ENCODE measurements at regions not wholly inside any gene's neighbourhood (a gene's known extent, or its start where the extent isn't known, plus 50 kb on each side); places are given as distances from the start of the nearest gene placed in this dataset.

DNA sequence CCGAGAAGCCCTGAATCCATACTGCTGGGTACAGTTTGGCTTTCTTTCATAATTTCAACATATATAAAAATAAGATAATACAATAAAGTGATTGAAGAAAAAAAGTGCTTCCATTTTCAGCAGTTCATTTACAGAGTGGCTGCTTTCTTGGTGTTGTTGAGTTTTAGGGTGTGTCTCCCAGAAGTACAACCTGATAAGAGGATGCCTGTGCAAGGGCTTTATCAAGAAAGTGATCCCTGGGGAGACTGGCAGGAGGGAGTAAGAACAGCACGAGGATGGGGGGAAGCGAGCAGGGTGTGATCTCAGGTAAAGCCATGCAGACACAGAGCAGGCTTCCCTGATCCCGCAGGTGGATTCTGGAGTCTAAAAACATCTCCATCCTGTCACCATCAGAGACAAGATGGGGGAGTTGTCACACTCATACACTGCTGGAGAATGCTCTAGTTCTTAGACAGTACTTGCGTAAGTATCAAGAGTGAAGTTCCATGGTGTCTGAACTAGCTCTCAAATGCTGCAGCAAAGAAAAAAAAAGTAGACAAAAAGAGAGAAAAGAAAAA, 395.9 kb downstream of the CDH26 start:
- no peak for DNase-seq (ENCODE audit: low read depth, low spot score)
- no CpG with 5 or more reads among the region's 5 CpGs for WGBS (ENCODE audit: insufficient coverage, insufficient read length)
- no peaks in the 10 kb centered on the region for H3K36me3 ChIP-seq (ENCODE audit: control insufficient read depth, insufficient read depth, low read length)
- no peak overlapping the region for H3K27ac ChIP-seq (ENCODE audit: low read length)
- no peaks in the 10 kb centered on the region for H3K27me3 ChIP-seq (ENCODE audit: control insufficient read depth, insufficient read depth, low read length)
- H3K4me1 ChIP-seq (ENCODE audit: control insufficient read depth, insufficient read depth, low read length), result no peaks in the 10 kb centered on the region
- no peak overlapping the region for H3K4me3 ChIP-seq (ENCODE audit: low read length)
- no peaks in the 10 kb centered on the region for H3K9me3 ChIP-seq (ENCODE audit: control insufficient read depth, insufficient read depth, low read length)

DNA sequence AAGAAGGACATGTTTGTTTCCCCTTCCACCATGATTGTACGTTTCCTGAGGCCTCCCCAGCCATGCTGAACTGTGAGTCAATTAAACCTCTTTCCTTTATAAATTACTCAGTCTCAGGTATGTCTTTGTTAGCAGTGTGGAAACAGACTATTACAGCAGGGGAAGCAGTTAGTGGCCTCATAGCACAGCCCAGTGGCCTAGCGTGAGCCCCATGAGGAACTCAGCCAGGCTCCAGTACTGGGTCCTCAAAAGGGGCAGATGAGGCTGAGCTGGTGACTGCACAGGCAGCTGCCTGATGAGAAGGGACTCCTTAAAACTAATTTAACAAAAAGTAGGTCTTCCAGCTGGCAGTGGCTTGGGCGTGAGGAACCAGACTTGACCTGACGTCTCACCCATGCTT, 399.9 kb downstream of the CDH26 start:
- Histone ChIP-seq H3K4me1 (ENCODE audit: control insufficient read depth, insufficient read depth, low read length) (no peaks in the 10 kb centered on the region), H3K27ac (ENCODE audit: low read length) (no peak overlapping the region), H3K36me3 (ENCODE audit: control insufficient read depth, insufficient read depth, low read length) (no peaks in the 10 kb centered on the region), H3K27me3 (ENCODE audit: control insufficient read depth, insufficient read depth, low read length) (0 out of 2 replicates have a peak, but pooled peaks cover 1% of the 10 kb centered on the region), H3K9me3 (ENCODE audit: control insufficient read depth, insufficient read depth, low read length) (no peaks in the 10 kb centered on the region), H3K4me3 (ENCODE audit: low read length) (no peak overlapping the region)
- DNase-seq (ENCODE audit: low read depth, low spot score), result no peak
- no CpG with 5 or more reads among the region's 4 CpGs for WGBS (ENCODE audit: insufficient coverage, insufficient read length)

DNA sequence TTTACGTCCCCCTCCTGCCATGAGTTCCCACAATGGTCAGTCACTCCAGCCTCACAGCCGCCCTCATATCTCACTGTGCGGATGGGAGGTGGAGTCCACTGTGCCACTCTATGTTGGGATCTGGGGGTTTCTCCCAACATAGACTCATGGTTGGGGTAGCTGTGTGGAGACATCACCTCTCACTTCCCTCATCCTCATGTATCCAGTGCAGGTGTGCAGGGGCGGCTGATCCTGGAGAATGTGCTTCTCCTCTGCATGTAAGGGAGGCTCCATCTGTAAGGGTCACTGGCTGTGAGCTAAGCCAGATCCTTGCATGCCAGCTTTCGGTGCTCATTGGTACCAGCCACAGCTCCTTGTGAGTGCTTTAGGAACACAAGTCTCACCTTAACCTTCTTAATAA, 400.8 kb downstream of the CDH26 start:
- Histone ChIP-seq H3K27me3 (ENCODE audit: control insufficient read depth, insufficient read depth, low read length) (0 out of 2 replicates have a peak, but pooled peaks cover 1% of the 10 kb centered on the region), H3K9me3 (ENCODE audit: control insufficient read depth, insufficient read depth, low read length) (no peaks in the 10 kb centered on the region), H3K36me3 (ENCODE audit: control insufficient read depth, insufficient read depth, low read length) (no peaks in the 10 kb centered on the region), H3K4me3 (ENCODE audit: low read length) (no peak overlapping the region), H3K27ac (ENCODE audit: low read length) (no peak overlapping the region), H3K4me1 (ENCODE audit: control insufficient read depth, insufficient read depth, low read length) (no peaks in the 10 kb centered on the region)
- DNase-seq (ENCODE audit: low read depth, low spot score), result no peak
- no CpG with 5 or more reads among the region's 5 CpGs for WGBS (ENCODE audit: insufficient coverage, insufficient read length)

- H3K4me1 ChIP-seq (ENCODE audit: control insufficient read depth, insufficient read depth, low read length), result no peaks in the 10 kb centered on the region
- 0 out of 2 replicates have a peak, but pooled peaks cover 1% of the 10 kb centered on the region for H3K27me3 ChIP-seq (ENCODE audit: control insufficient read depth, insufficient read depth, low read length)
- DNase-seq (ENCODE audit: low read depth, low spot score), result no peak
- WGBS (ENCODE audit: insufficient coverage, insufficient read length), result no CpG with 5 or more reads among the region's 10 CpGs
- H3K9me3 ChIP-seq (ENCODE audit: control insufficient read depth, insufficient read depth, low read length), result no peaks in the 10 kb centered on the region
- H3K36me3 ChIP-seq (ENCODE audit: control insufficient read depth, insufficient read depth, low read length), result no peaks in the 10 kb centered on the region
- no peak overlapping the region for H3K27ac ChIP-seq (ENCODE audit: low read length)
- no peak overlapping the region for H3K4me3 ChIP-seq (ENCODE audit: low read length)
Observed at GRCh38 chr20:60361761-60362395, 403.7 kb downstream of the CDH26 start.

GRCh38 chr20:60362531-60362930, 404.3 kb downstream of the CDH26 start:
- Histone ChIP-seq H3K36me3 (ENCODE audit: control insufficient read depth, insufficient read depth, low read length) (no peaks in the 10 kb centered on the region), H3K9me3 (ENCODE audit: control insufficient read depth, insufficient read depth, low read length) (no peaks in the 10 kb centered on the region), H3K4me3 (ENCODE audit: low read length) (no peak overlapping the region), H3K27ac (ENCODE audit: low read length) (no peak overlapping the region), H3K4me1 (ENCODE audit: control insufficient read depth, insufficient read depth, low read length) (no peaks in the 10 kb centered on the region), H3K27me3 (ENCODE audit: control insufficient read depth, insufficient read depth, low read length) (0 out of 2 replicates have a peak, but pooled peaks cover 1% of the 10 kb centered on the region)
- no CpG with 5 or more reads among the region's 5 CpGs for WGBS (ENCODE audit: insufficient coverage, insufficient read length)
- no peak for DNase-seq (ENCODE audit: low read depth, low spot score)

DNA sequence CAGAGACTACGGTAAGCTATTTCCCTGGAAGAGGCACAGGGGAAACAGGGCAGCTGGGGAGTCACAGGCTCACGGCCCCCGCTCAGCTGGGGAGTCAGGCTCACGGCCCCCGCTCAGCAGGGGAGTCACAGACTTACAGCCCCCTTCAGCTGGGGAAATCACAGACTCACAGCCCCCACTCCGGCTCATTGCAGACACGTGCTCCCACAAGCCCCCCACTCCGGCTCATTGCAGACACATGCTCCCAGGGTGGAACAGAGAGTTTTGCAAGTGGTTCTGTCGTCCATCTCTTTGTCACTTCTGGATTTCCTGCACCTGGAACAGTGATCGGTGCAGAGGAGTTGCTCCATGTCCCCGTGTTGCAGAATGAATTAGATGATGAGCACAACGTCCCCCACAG, 405.5 kb downstream of the CDH26 start:
- Histone ChIP-seq H3K9me3 (ENCODE audit: control insufficient read depth, insufficient read depth, low read length) (no peaks in the 10 kb centered on the region), H3K36me3 (ENCODE audit: control insufficient read depth, insufficient read depth, low read length) (no peaks in the 10 kb centered on the region), H3K4me1 (ENCODE audit: control insufficient read depth, insufficient read depth, low read length) (no peaks in the 10 kb centered on the region), H3K27ac (ENCODE audit: low read length) (no peak overlapping the region), H3K27me3 (ENCODE audit: control insufficient read depth, insufficient read depth, low read length) (0 out of 2 replicates have a peak, but pooled peaks cover 1% of the 10 kb centered on the region), H3K4me3 (ENCODE audit: low read length) (no peak overlapping the region)
- DNase-seq (ENCODE audit: low read depth, low spot score), result no peak
- WGBS (ENCODE audit: insufficient coverage, insufficient read length), result no CpG with 5 or more reads among the region's 12 CpGs

DNA sequence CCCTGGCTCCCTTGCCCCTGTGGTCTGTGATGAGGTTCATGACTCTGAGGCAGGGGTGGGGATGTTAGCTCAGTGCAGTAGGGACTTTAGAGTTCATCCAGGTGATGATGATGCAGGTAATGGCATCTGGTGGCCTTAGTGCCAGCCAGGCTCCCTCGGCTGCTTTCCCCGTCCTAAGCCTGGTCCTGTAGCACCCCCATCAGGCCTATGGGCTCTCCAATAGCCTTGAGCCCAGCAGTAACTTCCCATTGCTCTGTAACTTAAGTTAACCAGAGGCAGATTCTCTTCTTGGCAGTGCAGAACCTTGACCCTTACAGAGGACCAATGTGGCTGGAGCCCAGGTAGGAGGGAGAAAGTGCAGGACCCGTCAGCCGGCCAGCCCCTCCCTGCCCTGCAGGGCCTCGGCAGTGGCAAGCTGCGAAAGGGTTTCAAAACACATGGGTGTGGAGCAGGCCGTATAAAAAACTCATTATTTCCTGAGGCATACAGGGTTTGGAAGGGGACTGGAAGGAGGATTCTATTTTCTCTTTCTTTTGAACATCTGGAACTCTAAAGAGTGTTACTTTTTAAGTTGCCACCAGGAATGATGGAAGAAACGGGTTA, 406.9 kb downstream of the CDH26 start:
- Histone ChIP-seq H3K27me3 (ENCODE audit: control insufficient read depth, insufficient read depth, low read length) (0 out of 2 replicates have a peak, but pooled peaks cover 1% of the 10 kb centered on the region), H3K9me3 (ENCODE audit: control insufficient read depth, insufficient read depth, low read length) (no peaks in the 10 kb centered on the region), H3K4me1 (ENCODE audit: control insufficient read depth, insufficient read depth, low read length) (no peaks in the 10 kb centered on the region), H3K4me3 (ENCODE audit: low read length) (no peak overlapping the region), H3K36me3 (ENCODE audit: control insufficient read depth, insufficient read depth, low read length) (no peaks in the 10 kb centered on the region), H3K27ac (ENCODE audit: low read length) (no peak overlapping the region)
- no peak for DNase-seq (ENCODE audit: low read depth, low spot score)
- whole genome bisulfite sequencing (ENCODE audit: insufficient coverage, insufficient read length), result no CpG with 5 or more reads among the region's 8 CpGs

GRCh38 chr20:60365882-60366281, 407.7 kb downstream of the CDH26 start:
- no peak overlapping the region for H3K4me3 ChIP-seq (ENCODE audit: low read length)
- H3K36me3 ChIP-seq (ENCODE audit: control insufficient read depth, insufficient read depth, low read length), result no peaks in the 10 kb centered on the region
- H3K9me3 ChIP-seq (ENCODE audit: control insufficient read depth, insufficient read depth, low read length), result no peaks in the 10 kb centered on the region
- no peak for DNase-seq (ENCODE audit: low read depth, low spot score)
- no peaks in the 10 kb centered on the region for H3K27me3 ChIP-seq (ENCODE audit: control insufficient read depth, insufficient read depth, low read length)
- WGBS (ENCODE audit: insufficient coverage, insufficient read length), result no CpG with 5 or more reads among the region's 7 CpGs
- H3K27ac ChIP-seq (ENCODE audit: low read length), result no peak overlapping the region
- no peaks in the 10 kb centered on the region for H3K4me1 ChIP-seq (ENCODE audit: control insufficient read depth, insufficient read depth, low read length)

- Histone ChIP-seq H3K9me3 (ENCODE audit: control insufficient read depth, insufficient read depth, low read length) (no peaks in the 10 kb centered on the region), H3K27ac (ENCODE audit: low read length) (no peak overlapping the region), H3K4me3 (ENCODE audit: low read length) (no peak overlapping the region), H3K36me3 (ENCODE audit: control insufficient read depth, insufficient read depth, low read length) (no peaks in the 10 kb centered on the region), H3K27me3 (ENCODE audit: control insufficient read depth, insufficient read depth, low read length) (no peaks in the 10 kb centered on the region), H3K4me1 (ENCODE audit: control insufficient read depth, insufficient read depth, low read length) (peaks cover 2% of the 10 kb centered on the region)
- no peak for DNase-seq (ENCODE audit: low read depth, low spot score)
- WGBS (ENCODE audit: insufficient coverage, insufficient read length), result no CpG with 5 or more reads among the region's 6 CpGs
Observed at GRCh38 chr20:60371384-60371783, 413.2 kb downstream of the CDH26 start.

DNA sequence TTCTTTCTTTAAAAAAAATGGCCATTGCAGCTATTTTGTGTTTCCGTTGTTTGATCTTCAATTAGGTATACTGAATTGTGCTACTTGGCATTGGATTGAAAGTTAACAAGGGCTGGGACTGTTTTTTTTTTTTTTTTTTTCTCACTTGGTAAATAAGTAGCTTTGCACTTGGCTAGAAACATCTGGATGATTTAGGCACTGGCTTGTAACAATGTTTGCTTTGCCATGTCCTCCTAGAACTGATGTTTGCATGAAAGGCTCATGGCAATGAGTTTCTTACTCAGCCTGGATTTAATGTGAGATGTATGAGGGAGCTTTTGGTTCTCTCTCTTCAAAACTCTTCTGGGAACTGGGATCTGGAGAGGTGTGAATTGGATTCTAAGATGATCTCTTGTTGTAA, 414.1 kb downstream of the CDH26 start:
- Histone ChIP-seq H3K36me3 (ENCODE audit: control insufficient read depth, insufficient read depth, low read length) (no peaks in the 10 kb centered on the region), H3K9me3 (ENCODE audit: control insufficient read depth, insufficient read depth, low read length) (no peaks in the 10 kb centered on the region), H3K4me1 (ENCODE audit: control insufficient read depth, insufficient read depth, low read length) (peaks cover 2% of the 10 kb centered on the region), H3K27ac (ENCODE audit: low read length) (no peak overlapping the region), H3K4me3 (ENCODE audit: low read length) (no peak overlapping the region), H3K27me3 (ENCODE audit: control insufficient read depth, insufficient read depth, low read length) (no peaks in the 10 kb centered on the region)
- no peak for DNase-seq (ENCODE audit: low read depth, low spot score)
- no CpG with 5 or more reads among the region's 1 CpG for WGBS (ENCODE audit: insufficient coverage, insufficient read length)
